HUES6 (cell line): ENCODE measurements at regions not wholly inside any gene's neighbourhood (a gene's known extent, or its start where the extent isn't known, plus 50 kb on each side); places are given as distances from the start of the nearest gene placed in this dataset.
A peak's percentile ranks its signal among the peaks of the same experiment; 100 is the strongest.

ENCODE experiments used
- H3K27ac ChIP-seq: 2 replicates; pipeline ENCODE4 v1.7.0; 2013; ENCODE audit warnings: low read depth, mild to moderate bottlenecking, low read length, inconsistent platforms
- H3K27me3 ChIP-seq: 2 replicates; pipeline ENCODE4 v1.6.1; 2013; ENCODE audit warnings: low read length; ENCODE audit not compliant: control insufficient read depth, insufficient read depth
- H3K36me3 ChIP-seq: 2 replicates; pipeline ENCODE4 v1.6.1; 2013; ENCODE audit warnings: low read length; ENCODE audit not compliant: control insufficient read depth, insufficient read depth
- H3K4me1 ChIP-seq: 2 replicates; pipeline ENCODE4 v1.6.1; 2013; ENCODE audit warnings: low read length; ENCODE audit not compliant: control insufficient read depth, insufficient read depth
- H3K4me3 ChIP-seq: 2 replicates; pipeline ENCODE4 v1.5.1; 2013; ENCODE audit warnings: low read depth, low read length
- H3K9ac ChIP-seq: one replicate; pipeline ENCODE4 v1.6.1; 2013; ENCODE audit warnings: mild to moderate bottlenecking, low read length
- H3K9me3 ChIP-seq: 2 replicates; pipeline ENCODE4 v1.6.1; 2013; ENCODE audit warnings: low read depth, low read length; ENCODE audit not compliant: control insufficient read depth, insufficient read depth

GRCh38 chr12:127064207-127064606, 1202.8 kb upstream of the TMEM132C start:
- no peaks in the 10 kb centered on the region for H3K4me1 ChIP-seq
- H3K27ac ChIP-seq, result no peak overlapping the region
- no peaks in the 10 kb centered on the region for H3K9me3 ChIP-seq
- no peaks in the 10 kb centered on the region for H3K36me3 ChIP-seq
- H3K27me3 ChIP-seq, result no peaks in the 10 kb centered on the region
- no peak overlapping the region for H3K4me3 ChIP-seq
- no peak overlapping the region for H3K9ac ChIP-seq

GRCh38 chr12:127065595-127065994, 1201.4 kb upstream of the TMEM132C start:
- Histone ChIP-seq H3K9ac (no peak overlapping the region), H3K27ac (no peak overlapping the region), H3K9me3 (no peaks in the 10 kb centered on the region), H3K4me1 (no peaks in the 10 kb centered on the region), H3K36me3 (no peaks in the 10 kb centered on the region), H3K27me3 (no peaks in the 10 kb centered on the region), H3K4me3 (no peak overlapping the region)

DNA sequence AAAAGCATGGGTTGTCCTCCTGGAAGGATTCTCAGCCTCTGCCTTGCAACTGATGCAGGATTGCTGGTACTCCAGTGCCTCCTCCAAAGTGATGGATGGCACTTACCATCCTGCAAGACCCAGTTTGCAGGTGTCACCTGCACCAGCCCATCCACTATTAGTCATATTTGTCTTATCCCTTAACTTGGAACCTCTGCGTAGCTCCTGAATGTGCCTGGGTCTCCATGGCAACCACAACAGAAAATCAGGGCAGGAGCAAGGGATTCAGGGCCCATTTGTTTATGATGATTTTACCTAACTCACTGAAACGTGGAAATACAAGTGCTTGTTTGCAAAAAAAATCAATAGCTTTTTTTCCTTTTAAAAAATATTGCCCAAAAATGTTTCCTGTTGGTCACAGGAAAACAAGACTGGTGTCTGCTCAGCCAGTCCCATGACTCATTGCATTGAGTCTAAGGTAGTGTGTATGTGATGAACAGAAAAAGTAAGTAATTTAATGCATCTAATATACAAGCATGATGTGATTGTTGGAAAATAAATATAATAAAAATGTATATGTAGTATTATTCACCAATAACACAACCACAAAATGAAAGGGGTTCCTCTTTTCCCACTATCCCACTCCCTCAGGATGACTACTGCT, 1196.3 kb upstream of the TMEM132C start:
- H3K9ac ChIP-seq, result no peak overlapping the region
- H3K9me3 ChIP-seq, result no peaks in the 10 kb centered on the region
- no peak overlapping the region for H3K4me3 ChIP-seq
- H3K36me3 ChIP-seq, result no peaks in the 10 kb centered on the region
- no peak overlapping the region for H3K27ac ChIP-seq
- no peaks in the 10 kb centered on the region for H3K4me1 ChIP-seq
- no peaks in the 10 kb centered on the region for H3K27me3 ChIP-seq

DNA sequence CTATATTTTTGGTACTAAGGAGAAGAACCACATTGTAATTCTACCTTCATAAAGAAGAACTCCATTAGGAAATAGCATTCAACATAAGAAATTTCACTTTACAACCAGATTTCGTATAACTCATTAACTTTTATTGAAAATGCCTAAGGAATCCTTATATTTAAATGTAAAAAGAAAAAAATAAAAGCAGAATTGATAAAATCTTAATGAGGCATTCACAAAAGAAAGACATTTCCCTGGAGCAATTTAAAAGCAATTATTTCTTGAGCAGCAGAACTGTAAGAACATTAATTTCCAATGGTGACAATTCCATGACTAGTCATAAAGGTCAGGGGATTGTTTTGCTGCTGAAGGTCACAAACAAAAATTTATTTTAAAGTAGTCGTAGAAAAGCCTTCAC, 1192.8 kb upstream of the TMEM132C start:
- H3K9ac ChIP-seq, result no peak overlapping the region

GRCh38 chr12:127075981-127076380, 1191.0 kb upstream of the TMEM132C start:
- no peak overlapping the region for H3K27ac ChIP-seq
- H3K9ac ChIP-seq, result no peak overlapping the region
- no peaks in the 10 kb centered on the region for H3K36me3 ChIP-seq
- no peaks in the 10 kb centered on the region for H3K4me1 ChIP-seq
- H3K4me3 ChIP-seq, result no peak overlapping the region
- peaks cover 2% of the 10 kb centered on the region; the same call in 1 of the 2 replicates for H3K9me3 ChIP-seq
- no peaks in the 10 kb centered on the region for H3K27me3 ChIP-seq

More for the DNA sequence above, 1192.8 kb upstream of the TMEM132C start:
- H3K9me3 ChIP-seq, result no peaks in the 10 kb centered on the region
- H3K27ac ChIP-seq, result no peak overlapping the region
- H3K36me3 ChIP-seq, result no peaks in the 10 kb centered on the region
- H3K4me3 ChIP-seq, result no peak overlapping the region
- H3K4me1 ChIP-seq, result no peaks in the 10 kb centered on the region
- no peaks in the 10 kb centered on the region for H3K27me3 ChIP-seq

- H3K27ac ChIP-seq, result no peak overlapping the region
- no peak overlapping the region for H3K9ac ChIP-seq
- peaks cover 12% of the 10 kb centered on the region for H3K9me3 ChIP-seq
- no peak overlapping the region for H3K4me3 ChIP-seq
- no peaks in the 10 kb centered on the region for H3K27me3 ChIP-seq
- H3K4me1 ChIP-seq, result no peaks in the 10 kb centered on the region
- no peaks in the 10 kb centered on the region for H3K36me3 ChIP-seq
These were observed 1189.5 kb upstream of the TMEM132C start for GRCh38 chr12:127077262-127078045.

DNA sequence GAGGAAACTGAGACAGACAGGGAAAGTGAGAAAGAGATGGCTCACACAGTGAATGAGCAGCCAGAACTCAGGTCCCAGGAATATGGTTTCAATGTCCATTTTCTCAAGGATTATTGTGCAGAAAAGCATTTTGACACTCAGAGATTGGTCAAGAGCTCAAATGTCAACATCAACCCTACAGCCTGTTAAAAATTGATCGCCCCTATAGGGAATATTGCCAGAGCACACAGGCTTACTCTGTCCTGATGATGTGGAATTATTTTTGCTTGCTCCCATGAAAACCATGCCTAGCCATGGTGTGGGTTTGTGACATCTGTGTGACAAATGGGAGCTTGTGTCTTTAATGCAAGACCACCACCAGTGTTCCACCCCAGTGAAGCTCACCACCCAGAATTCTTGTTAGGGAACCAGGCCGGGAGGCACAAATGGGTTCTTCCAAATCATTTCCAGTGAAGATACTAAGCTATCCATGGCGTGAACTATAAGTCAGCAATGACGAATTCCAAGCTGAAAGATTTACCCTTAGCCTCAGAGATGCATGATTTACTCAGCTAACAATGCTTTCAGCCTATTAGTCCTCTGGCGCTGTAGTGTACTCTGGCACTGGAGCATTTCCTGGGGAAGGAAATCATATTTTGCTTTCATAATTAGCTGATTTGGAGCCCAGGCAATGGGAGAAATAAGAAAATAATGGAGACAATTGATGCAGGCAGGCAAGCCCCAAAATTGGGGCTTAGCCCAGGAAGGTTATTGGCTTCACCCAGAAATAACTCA, 1188.2 kb upstream of the TMEM132C start:
- Histone ChIP-seq H3K36me3 (no peaks in the 10 kb centered on the region), H3K4me3 (no peak overlapping the region)

DNA sequence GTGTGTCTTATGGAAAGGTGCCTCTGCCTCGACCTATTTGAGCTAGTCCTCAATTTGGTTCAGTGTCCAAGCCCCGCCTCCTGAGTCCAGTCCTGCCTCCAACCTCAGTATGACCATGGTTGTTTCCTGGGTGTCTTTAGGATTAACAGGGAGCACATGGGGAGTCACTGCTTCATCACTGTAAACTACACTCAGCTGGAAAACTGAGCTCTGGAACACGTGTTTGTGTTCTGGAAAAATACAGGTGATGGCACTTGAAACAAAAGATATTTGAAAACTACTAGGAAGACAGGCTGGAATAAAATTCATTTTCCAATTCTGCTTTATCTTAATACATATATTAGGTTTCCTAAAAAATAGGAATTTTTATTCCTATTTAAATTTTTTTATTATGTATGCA, 1187.3 kb upstream of the TMEM132C start:
- Histone ChIP-seq H3K36me3 (no peaks in the 10 kb centered on the region), H3K9ac (no peak overlapping the region), H3K4me1 (no peaks in the 10 kb centered on the region; the same call in 1 of the 2 replicates), H3K27ac (no peak overlapping the region), H3K9me3 (peaks cover 12% of the 10 kb centered on the region), H3K27me3 (no peaks in the 10 kb centered on the region), H3K4me3 (no peak overlapping the region)

More for the DNA sequence above, 1188.2 kb upstream of the TMEM132C start:
- Histone ChIP-seq H3K27me3 (no peaks in the 10 kb centered on the region), H3K27ac (no peak overlapping the region), H3K9me3 (peaks cover 12% of the 10 kb centered on the region), H3K9ac (no peak overlapping the region), H3K4me1 (no peaks in the 10 kb centered on the region; the same call in 1 of the 2 replicates)

GRCh38 chr12:127081058-127081457, 1185.9 kb upstream of the TMEM132C start:
- no peak overlapping the region for H3K9ac ChIP-seq
- no peaks in the 10 kb centered on the region; the same call in 1 of the 2 replicates for H3K4me1 ChIP-seq
- H3K4me3 ChIP-seq, result no peak overlapping the region
- peaks cover 12% of the 10 kb centered on the region for H3K9me3 ChIP-seq
- no peaks in the 10 kb centered on the region for H3K27me3 ChIP-seq
- H3K36me3 ChIP-seq, result no peaks in the 10 kb centered on the region
- H3K27ac ChIP-seq, result no peak overlapping the region

DNA sequence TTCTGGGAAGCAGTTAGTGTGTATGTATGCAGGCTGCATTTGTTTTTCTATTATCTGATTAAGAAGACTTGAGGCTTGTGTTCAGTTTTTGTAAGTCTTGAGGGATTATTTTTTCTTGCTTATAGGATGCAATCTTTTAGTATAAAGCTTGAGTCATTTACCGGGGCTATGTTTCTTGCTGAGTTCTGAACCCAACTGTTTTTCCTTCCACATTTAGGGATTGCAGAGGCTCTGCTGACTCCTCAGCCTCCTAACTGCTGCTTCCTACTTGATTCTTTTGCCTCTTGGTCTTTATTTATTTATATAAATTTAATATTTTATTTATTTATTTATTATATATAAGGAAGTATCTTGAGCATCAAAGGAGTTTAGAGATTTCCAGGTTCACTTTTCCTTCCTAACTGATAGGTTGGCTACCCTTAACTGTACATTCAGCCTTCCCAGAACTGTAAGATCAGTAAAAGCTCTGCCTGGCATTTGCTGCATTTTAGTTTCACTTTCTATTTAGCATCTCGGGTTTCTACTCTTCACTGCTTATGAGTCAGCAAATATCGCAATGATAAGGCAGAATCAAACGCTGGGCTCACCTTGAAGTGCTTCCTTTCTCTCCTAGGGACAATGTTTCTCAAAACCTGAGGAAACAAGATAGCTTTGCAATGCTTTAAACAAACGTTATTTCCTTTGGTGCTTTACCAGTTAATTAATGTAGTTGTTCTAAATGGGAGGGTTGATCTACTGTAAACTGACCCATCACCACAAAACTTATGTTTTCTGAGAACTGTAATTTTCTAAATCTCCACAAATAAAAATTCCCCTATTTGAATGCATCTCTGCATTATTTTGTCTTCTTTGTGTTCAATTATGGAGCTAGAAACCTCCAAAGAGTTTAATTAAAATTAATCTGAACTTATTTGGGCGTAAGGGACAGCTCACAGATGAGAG, 1183.7 kb upstream of the TMEM132C start:
- Histone ChIP-seq H3K36me3 (no peaks in the 10 kb centered on the region), H3K27me3 (no peaks in the 10 kb centered on the region), H3K4me1 (no peaks in the 10 kb centered on the region; the same call in 1 of the 2 replicates), H3K27ac (peak overlapping the region; percentile 74; the same call in 1 of the 2 replicates), H3K4me3 (peak overlapping the region; percentile 8), H3K9me3 (peaks cover 12% of the 10 kb centered on the region), H3K9ac (peak overlapping the region; percentile 14)
